HAP-1 (cell line): ENCODE measurements at regions not wholly inside any gene's neighbourhood (a gene's known extent, or its start where the extent isn't known, plus 50 kb on each side); places are given as distances from the start of the nearest gene placed in this dataset.

Experiments
- DNase-seq, 2 experiments: peaks; one replicate each; pipeline ENCODE4 v3.0.0-alpha.2; 2016 to 2020; ENCODE audit warnings: low spot score in 2 of 2
- H3K27me3 ChIP-seq: fragments of 250-450 bp; sonication (Bioruptor Pico); 2 replicates; pipeline ENCODE4 v1.5.1; 2020; ENCODE audit warnings: low read depth, mild to moderate bottlenecking, moderate library complexity
- H3K36me3 ChIP-seq: fragments of 250-450 bp; sonication (Bioruptor Pico); replicated peaks from 2 replicates; pipeline ENCODE4 v1.5.1; 2020; ENCODE audit warnings: mild to moderate bottlenecking
- H3K4me1 ChIP-seq: fragments of 250-450 bp; sonication (Bioruptor Pico); 2 replicates; pipeline ENCODE4 v1.5.1; 2020; ENCODE audit warnings: mild to moderate bottlenecking
- H3K4me3 ChIP-seq: fragments of 250-450 bp; sonication (Bioruptor Pico); 2 replicates; pipeline ENCODE4 v1.5.1; 2020; ENCODE audit warnings: mild to moderate bottlenecking, moderate library complexity
- H3K9me3 ChIP-seq: fragments of 250-450 bp; sonication (Bioruptor Pico); 2 replicates; pipeline ENCODE4 v1.5.1; 2020; ENCODE audit warnings: mild to moderate bottlenecking, moderate library complexity
- in situ Hi-C: fragments of 300-500 bp; cut with MboI; formaldehyde crosslinking; loops from 3 replicates; pipeline ENCODE4 v1.14.3; 2020; ENCODE audit warnings: low sequenced_read_pairs, inconsistent platforms, mixed read lengths

DNA sequence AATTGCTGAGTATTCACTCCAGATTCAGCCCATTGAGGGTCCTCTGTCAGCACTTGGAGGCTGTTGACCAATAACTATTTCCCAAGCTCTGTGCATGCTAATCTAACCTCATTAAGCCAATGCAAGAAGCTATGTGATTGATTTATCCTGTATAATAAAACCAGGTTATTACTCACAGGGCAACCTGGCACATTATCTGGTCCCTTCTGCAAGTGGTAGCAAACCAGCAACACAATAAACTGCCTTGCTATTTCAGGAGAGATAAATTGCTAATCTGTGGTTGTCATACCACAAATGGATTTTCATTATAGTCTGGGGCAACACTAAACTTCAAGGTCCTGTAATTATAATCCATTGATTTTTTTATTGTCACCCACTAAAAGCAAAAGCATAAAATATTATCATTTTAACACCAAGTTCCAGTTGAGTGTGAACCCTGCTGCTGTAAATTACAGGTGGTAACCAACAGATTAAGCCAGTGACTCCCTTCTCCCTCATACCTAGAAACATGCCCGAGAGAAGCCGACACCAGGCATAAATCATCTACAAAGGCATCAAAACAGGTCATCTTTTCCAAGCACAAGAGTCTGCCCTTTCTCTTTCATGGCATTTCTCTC is 51.1 kb upstream of the SOX9 start:
- Histone ChIP-seq H3K4me1 (no peaks in the 10 kb centered on the region), H3K36me3 (no peaks in the 10 kb centered on the region), H3K9me3 (no peaks in the 10 kb centered on the region), H3K4me3 (no peak overlapping the region), H3K27me3 (no peaks in the 10 kb centered on the region)
- DNase-seq, result no peak
- in situ Hi-C loops, result no loop called here
